GM23338 (cell line): ENCODE measurements at regions not wholly inside any gene's neighbourhood (a gene's known extent, or its start where the extent isn't known, plus 50 kb on each side); places are given as distances from the start of the nearest gene placed in this dataset.

Experiments
- ATAC-seq: fragments of 200-7000 bp; cut with Tn5 transposase; 3 replicates; pipeline ENCODE4 v1.9.1; 2020
- DNase-seq: peaks from one replicate; pipeline ENCODE4 v3.0.0-alpha.2; 2015; ENCODE audit warnings: low spot score
- H2AFZ ChIP-seq: fragments of 200-600 bp; sonication (generic); 2 replicates; pipeline ENCODE4 v1.8.0; 2016; ENCODE audit warnings: antibody characterized with exemption, mild to moderate bottlenecking, moderate library complexity
- H3F3A ChIP-seq: fragments of 200-600 bp; sonication (generic); replicated peaks from 2 replicates; pipeline ENCODE4 v1.8.0; 2017; ENCODE audit warnings: antibody characterized with exemption, mixed run types, low read depth
- H3K27ac ChIP-seq: fragments of 200-600 bp; sonication (generic); 2 replicates; pipeline ENCODE4 v1.6.1; 2016; ENCODE audit warnings: low read depth
- H3K27me3 ChIP-seq: fragments of 200-600 bp; sonication (generic); 2 replicates; pipeline ENCODE4 v1.8.0; 2016; ENCODE audit warnings: mild to moderate bottlenecking, mixed run types, moderate library complexity; ENCODE audit not compliant: insufficient read depth
- H3K36me3 ChIP-seq: fragments of 200-600 bp; sonication (generic); 2 replicates; pipeline ENCODE4 v1.8.0; 2016; ENCODE audit warnings: mild to moderate bottlenecking; ENCODE audit not compliant: insufficient read depth
- H3K4me1 ChIP-seq: fragments of 200-600 bp; sonication (generic); 2 replicates; pipeline ENCODE4 v1.8.0; 2016; ENCODE audit warnings: mild to moderate bottlenecking, moderate library complexity; ENCODE audit not compliant: insufficient read depth
- H3K4me2 ChIP-seq: fragments of 200-600 bp; sonication (generic); 2 replicates; pipeline ENCODE4 v1.7.1; 2017; ENCODE audit warnings: mixed run types
- H3K4me3 ChIP-seq: fragments of 200-600 bp; sonication (generic); 2 replicates; pipeline ENCODE4 v1.6.1; 2016; ENCODE audit warnings: mixed run types
- H3K79me2 ChIP-seq: fragments of 200-600 bp; sonication (generic); replicated peaks from 2 replicates; pipeline ENCODE4 v1.8.0; 2017; ENCODE audit warnings: mild to moderate bottlenecking; ENCODE audit not compliant: insufficient read depth
- H3K9me2 ChIP-seq: fragments of 200-600 bp; sonication (generic); 2 replicates; pipeline ENCODE4 v1.8.0; 2017; ENCODE audit not compliant: insufficient read depth
- H4K20me1 ChIP-seq: fragments of 200-600 bp; sonication (generic); replicated peaks from 2 replicates; pipeline ENCODE4 v1.8.0; 2017; ENCODE audit warnings: mild to moderate bottlenecking; ENCODE audit not compliant: insufficient read depth
- H3K27ac Mint-ChIP-seq: 2 replicates; pipeline ENCODE4 v1.8.0; 2020; ENCODE audit warnings: inconsistent platforms, mild to moderate bottlenecking, moderate library complexity, mixed read lengths
- H3K27me3 Mint-ChIP-seq: 3 replicates; pipeline ENCODE4 v1.8.0; 2022; ENCODE audit warnings: low read depth, mild to moderate bottlenecking, moderate library complexity, mixed read lengths, inconsistent platforms; ENCODE audit not compliant: insufficient read depth, poor library complexity
- H3K36me3 Mint-ChIP-seq: 3 replicates; pipeline ENCODE4 v1.8.0; 2021; ENCODE audit warnings: low read depth, mild to moderate bottlenecking, inconsistent platforms, moderate library complexity, mixed read lengths
- H3K4me1 Mint-ChIP-seq: 3 replicates; pipeline ENCODE4 v1.8.0; 2020; ENCODE audit warnings: mild to moderate bottlenecking, inconsistent platforms, mixed read lengths
- H3K4me3 Mint-ChIP-seq: 3 replicates; pipeline ENCODE4 v1.8.0; 2021; ENCODE audit warnings: moderate library complexity, mild to moderate bottlenecking, inconsistent platforms, mixed read lengths
- H3K9me3 Mint-ChIP-seq: 3 replicates; pipeline ENCODE4 v1.8.0; 2020; ENCODE audit warnings: moderate library complexity, mild to moderate bottlenecking, inconsistent platforms, mixed read lengths
- EZH2 ChIP-seq: fragments of 200-600 bp; sonication (generic); IDR thresholded peaks from one replicate; pipeline ENCODE4 v1.8.0; 2017; ENCODE audit warnings: antibody characterized with exemption, mild to moderate bottlenecking, low read depth; ENCODE audit not compliant: unreplicated experiment
- EZH2phosphoT487 ChIP-seq: fragments of 200-600 bp; sonication (generic); IDR thresholded peaks from one replicate; pipeline ENCODE4 v1.8.1; 2018; ENCODE audit warnings: antibody characterized with exemption; ENCODE audit not compliant: unreplicated experiment
- JUNB ChIP-seq: IDR thresholded peaks from one replicate; pipeline ENCODE4 v1.6.1; 2016; ENCODE audit warnings: antibody characterized with exemption; ENCODE audit not compliant: unreplicated experiment
- NANOG ChIP-seq: IDR thresholded peaks from 2 replicates; pipeline ENCODE4 v1.6.1; 2016; ENCODE audit warnings: antibody characterized with exemption, borderline replicate concordance
- STAT1 ChIP-seq: IDR thresholded peaks from one replicate; pipeline ENCODE4 v1.6.1; 2016; ENCODE audit warnings: antibody characterized with exemption; ENCODE audit not compliant: unreplicated experiment
- TF ChIP-seq, protein P1 (sequence below): IDR thresholded peaks from one replicate; pipeline ENCODE4 v1.6.1; 2018; ENCODE audit warnings: antibody characterized with exemption; ENCODE audit not compliant: unreplicated experiment
- TF ChIP-seq, protein P2 (sequence below): IDR thresholded peaks from 2 replicates; pipeline ENCODE4 v1.6.1; 2016; ENCODE audit warnings: antibody characterized with exemption

DNA sequence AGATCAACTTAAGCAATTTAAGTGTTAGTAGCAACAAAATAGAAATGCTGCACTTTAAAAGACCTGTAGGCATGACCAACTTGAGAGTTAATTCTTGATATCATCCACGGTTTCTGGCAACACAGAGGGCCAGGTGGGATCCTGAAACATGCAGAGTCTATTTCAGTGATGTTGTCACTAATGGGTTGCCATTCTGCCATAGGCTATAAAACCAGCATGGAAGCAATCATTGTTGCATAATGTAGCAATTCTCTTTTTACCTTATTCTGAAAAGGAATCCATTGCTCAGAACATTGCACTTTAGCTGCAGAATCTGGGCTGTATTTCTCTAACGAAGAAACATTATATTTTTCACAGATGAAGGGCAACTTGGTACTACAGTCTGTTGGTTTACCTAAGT, 53.9 kb upstream of the CD302 start:
- H2AFZ ChIP-seq, result no peak overlapping the region
- peaks cover 11% of the 10 kb centered on the region; the same call in 2 of the 3 replicates for H3K4me1 Mint-ChIP-seq
- H3K36me3 ChIP-seq, result no peaks in the 10 kb centered on the region
- H3K27me3 Mint-ChIP-seq, result no peaks in the 10 kb centered on the region
- no peaks in the 10 kb centered on the region for H3F3A ChIP-seq
- H3K27ac Mint-ChIP-seq, result no peak overlapping the region
- H3K4me2 ChIP-seq, result no peak overlapping the region
- no peaks in the 10 kb centered on the region for H4K20me1 ChIP-seq
- no peaks in the 10 kb centered on the region for H3K36me3 Mint-ChIP-seq
- DNase-seq, result no peak
- H3K27ac ChIP-seq, result no peak overlapping the region
- ATAC-seq, result no peak
- TF ChIP-seq EZH2phosphoT487, result no peak
- TF ChIP-seq, protein P1, sequence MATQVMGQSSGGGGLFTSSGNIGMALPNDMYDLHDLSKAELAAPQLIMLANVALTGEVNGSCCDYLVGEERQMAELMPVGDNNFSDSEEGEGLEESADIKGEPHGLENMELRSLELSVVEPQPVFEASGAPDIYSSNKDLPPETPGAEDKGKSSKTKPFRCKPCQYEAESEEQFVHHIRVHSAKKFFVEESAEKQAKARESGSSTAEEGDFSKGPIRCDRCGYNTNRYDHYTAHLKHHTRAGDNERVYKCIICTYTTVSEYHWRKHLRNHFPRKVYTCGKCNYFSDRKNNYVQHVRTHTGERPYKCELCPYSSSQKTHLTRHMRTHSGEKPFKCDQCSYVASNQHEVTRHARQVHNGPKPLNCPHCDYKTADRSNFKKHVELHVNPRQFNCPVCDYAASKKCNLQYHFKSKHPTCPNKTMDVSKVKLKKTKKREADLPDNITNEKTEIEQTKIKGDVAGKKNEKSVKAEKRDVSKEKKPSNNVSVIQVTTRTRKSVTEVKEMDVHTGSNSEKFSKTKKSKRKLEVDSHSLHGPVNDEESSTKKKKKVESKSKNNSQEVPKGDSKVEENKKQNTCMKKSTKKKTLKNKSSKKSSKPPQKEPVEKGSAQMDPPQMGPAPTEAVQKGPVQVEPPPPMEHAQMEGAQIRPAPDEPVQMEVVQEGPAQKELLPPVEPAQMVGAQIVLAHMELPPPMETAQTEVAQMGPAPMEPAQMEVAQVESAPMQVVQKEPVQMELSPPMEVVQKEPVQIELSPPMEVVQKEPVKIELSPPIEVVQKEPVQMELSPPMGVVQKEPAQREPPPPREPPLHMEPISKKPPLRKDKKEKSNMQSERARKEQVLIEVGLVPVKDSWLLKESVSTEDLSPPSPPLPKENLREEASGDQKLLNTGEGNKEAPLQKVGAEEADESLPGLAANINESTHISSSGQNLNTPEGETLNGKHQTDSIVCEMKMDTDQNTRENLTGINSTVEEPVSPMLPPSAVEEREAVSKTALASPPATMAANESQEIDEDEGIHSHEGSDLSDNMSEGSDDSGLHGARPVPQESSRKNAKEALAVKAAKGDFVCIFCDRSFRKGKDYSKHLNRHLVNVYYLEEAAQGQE, result no peak
- no peak for TF ChIP-seq EZH2
- TF ChIP-seq, protein P2, sequence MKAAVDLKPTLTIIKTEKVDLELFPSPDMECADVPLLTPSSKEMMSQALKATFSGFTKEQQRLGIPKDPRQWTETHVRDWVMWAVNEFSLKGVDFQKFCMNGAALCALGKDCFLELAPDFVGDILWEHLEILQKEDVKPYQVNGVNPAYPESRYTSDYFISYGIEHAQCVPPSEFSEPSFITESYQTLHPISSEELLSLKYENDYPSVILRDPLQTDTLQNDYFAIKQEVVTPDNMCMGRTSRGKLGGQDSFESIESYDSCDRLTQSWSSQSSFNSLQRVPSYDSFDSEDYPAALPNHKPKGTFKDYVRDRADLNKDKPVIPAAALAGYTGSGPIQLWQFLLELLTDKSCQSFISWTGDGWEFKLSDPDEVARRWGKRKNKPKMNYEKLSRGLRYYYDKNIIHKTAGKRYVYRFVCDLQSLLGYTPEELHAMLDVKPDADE, result no peak
- TF ChIP-seq STAT1, result no peak
- no peak for TF ChIP-seq NANOG
- H3K4me1 ChIP-seq, result peaks cover 7% of the 10 kb centered on the region; the same call in 1 of the 2 replicates
- H3K4me3 Mint-ChIP-seq, result no peak overlapping the region
- H3K4me3 ChIP-seq, result no peak overlapping the region
- no peaks in the 10 kb centered on the region for H3K27me3 ChIP-seq
- no peaks in the 10 kb centered on the region for H3K79me2 ChIP-seq
- no peaks in the 10 kb centered on the region for H3K9me3 Mint-ChIP-seq
- no peaks in the 10 kb centered on the region for H3K9me2 ChIP-seq

DNA sequence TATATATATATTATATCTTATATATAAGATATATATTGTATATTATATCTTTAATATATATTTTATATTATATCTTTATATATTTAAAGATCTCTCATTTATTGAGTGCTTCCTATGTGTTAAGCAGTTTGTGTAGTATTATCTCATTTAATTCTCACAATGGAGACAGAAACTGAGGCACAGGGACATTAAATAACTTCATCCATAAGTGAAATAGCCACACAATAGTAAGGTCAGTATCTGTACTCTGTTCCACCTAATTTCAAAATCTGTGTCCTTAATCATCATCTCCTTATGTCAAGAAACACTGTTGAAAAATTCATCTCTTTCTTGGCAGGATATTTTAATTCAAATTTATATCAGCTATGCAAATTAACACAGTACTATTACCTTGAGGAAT, 52.8 kb upstream of the CD302 start:
- Mint-ChIP-seq H3K9me3 (no peaks in the 10 kb centered on the region), H3K27ac (no peak overlapping the region), H3K27me3 (no peaks in the 10 kb centered on the region), H3K36me3 (no peaks in the 10 kb centered on the region), H3K4me1 (peaks cover 4% of the 10 kb centered on the region; the same call in 1 of the 3 replicates), H3K4me3 (no peak overlapping the region)
- H3K4me2 ChIP-seq, result no peak overlapping the region
- peaks cover 2% of the 10 kb centered on the region; the same call in 1 of the 2 replicates for H3K4me1 ChIP-seq
- no peak overlapping the region for H2AFZ ChIP-seq
- no peaks in the 10 kb centered on the region for H3K9me2 ChIP-seq
- H3F3A ChIP-seq, result no peaks in the 10 kb centered on the region
- TF ChIP-seq JUNB (no peak), NANOG (no peak), EZH2 (no peak), STAT1 (no peak)
- H3K36me3 ChIP-seq, result no peaks in the 10 kb centered on the region
- H3K4me3 ChIP-seq, result no peak overlapping the region
- DNase-seq (no peak), ATAC-seq (no peak)
- no peaks in the 10 kb centered on the region for H4K20me1 ChIP-seq
- no peak overlapping the region for H3K27ac ChIP-seq
- H3K27me3 ChIP-seq, result no peaks in the 10 kb centered on the region
- H3K79me2 ChIP-seq, result no peaks in the 10 kb centered on the region
